ENCODE measurements at regions not wholly inside any gene's neighbourhood (a gene's known extent, or its start where the extent isn't known, plus 50 kb on each side); places are given as distances from the start of the nearest gene placed in this dataset.

- no peaks in the 10 kb centered on the region for H3K27me3 Mint-ChIP-seq (ENCODE audit: insufficient read depth)
- H3K36me3 ChIP-seq (ENCODE audit: control insufficient read depth, insufficient read depth, low read length) = no peaks in the 10 kb centered on the region
- H3K36me3 Mint-ChIP-seq (ENCODE audit: low read depth) = no peaks in the 10 kb centered on the region
- peaks cover 33% of the 10 kb centered on the region for H3K4me1 Mint-ChIP-seq
- DNase-seq = peak; percentile 78
- H3K4me3 Mint-ChIP-seq = no peak overlapping the region
- H3K9me3 Mint-ChIP-seq = no peaks in the 10 kb centered on the region
- no peaks in the 10 kb centered on the region for H3K27me3 ChIP-seq (ENCODE audit: control insufficient read depth, insufficient read depth, low read length, poor library complexity, severe bottlenecking)
- no peaks in the 10 kb centered on the region for H3K9me3 ChIP-seq (ENCODE audit: control insufficient read depth, low read length)
- H3K27ac ChIP-seq (ENCODE audit: low read depth, low read length) = no peak overlapping the region
- no peak overlapping the region for H3K9ac ChIP-seq (ENCODE audit: extremely low read depth, low read length, poor library complexity, severe bottlenecking)
- peaks cover 28% of the 10 kb centered on the region for H3K4me1 ChIP-seq (ENCODE audit: control insufficient read depth, insufficient read depth, low read length)
- peak; percentile 70 for TF ChIP-seq CTCF (conservative IDR thresholded peaks at IDR 0.05)
- no peak overlapping the region for H3K27ac Mint-ChIP-seq
- no peak overlapping the region for H3K4me3 ChIP-seq (ENCODE audit: low read length)
- WGBS, 2 experiments (ENCODE audit: insufficient coverage in 1 of 2, insufficient read length in 1 of 2) = 78 to 100% methylated on average over 1 to 2 of the region's 2 CpGs
Measured at GRCh38 chr18:22108674-22109073, 60.7 kb upstream of the GATA6 start.

GRCh38 chr18:22109535-22109934, 59.9 kb upstream of the GATA6 start:
- no peak overlapping the region for H3K9ac ChIP-seq (ENCODE audit: extremely low read depth, low read length, poor library complexity, severe bottlenecking)
- Mint-ChIP-seq H3K27ac (peak overlapping the region; percentile 11), H3K4me3 (no peak overlapping the region), H3K36me3 (ENCODE audit: low read depth) (no peaks in the 10 kb centered on the region), H3K9me3 (no peaks in the 10 kb centered on the region), H3K4me1 (peaks cover 30% of the 10 kb centered on the region), H3K27me3 (ENCODE audit: insufficient read depth) (no peaks in the 10 kb centered on the region)
- no peak for TF ChIP-seq CTCF (conservative IDR thresholded peaks at IDR 0.05)
- no peaks in the 10 kb centered on the region for H3K9me3 ChIP-seq (ENCODE audit: control insufficient read depth, low read length)
- no peaks in the 10 kb centered on the region for H3K36me3 ChIP-seq (ENCODE audit: control insufficient read depth, insufficient read depth, low read length)
- H3K27ac ChIP-seq (ENCODE audit: low read depth, low read length) = no peak overlapping the region
- H3K4me1 ChIP-seq (ENCODE audit: control insufficient read depth, insufficient read depth, low read length) = peaks cover 28% of the 10 kb centered on the region
- 88 to 90% methylated on average over 4 of the region's 4 CpGs for WGBS, 2 experiments (ENCODE audit: insufficient coverage in 1 of 2, insufficient read length in 1 of 2)
- no peak for DNase-seq
- H3K27me3 ChIP-seq (ENCODE audit: control insufficient read depth, insufficient read depth, low read length, poor library complexity, severe bottlenecking) = no peaks in the 10 kb centered on the region
- no peak overlapping the region for H3K4me3 ChIP-seq (ENCODE audit: low read length)

- no peaks in the 10 kb centered on the region for H3K36me3 Mint-ChIP-seq (ENCODE audit: low read depth)
- peak; percentile 87 for DNase-seq
- no peaks in the 10 kb centered on the region for H3K36me3 ChIP-seq (ENCODE audit: control insufficient read depth, insufficient read depth, low read length)
- no peak overlapping the region for H3K9ac ChIP-seq (ENCODE audit: extremely low read depth, low read length, poor library complexity, severe bottlenecking)
- peaks cover 29% of the 10 kb centered on the region for H3K4me1 ChIP-seq (ENCODE audit: control insufficient read depth, insufficient read depth, low read length)
- no peaks in the 10 kb centered on the region for H3K9me3 ChIP-seq (ENCODE audit: control insufficient read depth, low read length)
- H3K27ac Mint-ChIP-seq = peak overlapping the region; percentile 86
- no peaks in the 10 kb centered on the region for H3K9me3 Mint-ChIP-seq
- TF ChIP-seq CTCF (conservative IDR thresholded peaks at IDR 0.05) = no peak
- no peak overlapping the region for H3K27ac ChIP-seq (ENCODE audit: low read depth, low read length)
- no peak overlapping the region for H3K4me3 ChIP-seq (ENCODE audit: low read length)
- no peaks in the 10 kb centered on the region for H3K27me3 Mint-ChIP-seq (ENCODE audit: insufficient read depth)
- H3K4me1 Mint-ChIP-seq = peaks cover 38% of the 10 kb centered on the region
- no peak overlapping the region for H3K4me3 Mint-ChIP-seq
- no peaks in the 10 kb centered on the region for H3K27me3 ChIP-seq (ENCODE audit: control insufficient read depth, insufficient read depth, low read length, poor library complexity, severe bottlenecking)
- 25 to 27% methylated on average over 5 to 9 of the region's 9 CpGs for WGBS, 2 experiments (ENCODE audit: insufficient coverage in 1 of 2, insufficient read length in 1 of 2)
Measured at GRCh38 chr18:22110461-22110924, 58.9 kb upstream of the GATA6 start.

Measured in endodermal cell (in vitro differentiated cells).